Stimulated activated naive B cell treated with anti-CD40 and anti-IgM and Interleukin-4, amounts not matched to agents 10 μg/mL and 1 μg/mL and 100 μg/mL, for 72 hours (primary cell): ENCODE measurements at regions not wholly inside any gene's neighbourhood (a gene's known extent, or its start where the extent isn't known, plus 50 kb on each side); places are given as distances from the start of the nearest gene placed in this dataset.

Experiments
- ATAC-seq, 2 donors: fragments of 150-1000 bp; cut with Tn5 transposase; replicated peaks; 2 replicates each; pipeline ENCODE4 v1.10.0; 2021; ENCODE audit warnings: moderate library complexity in 1 of 2
- DNase-seq: peaks from one replicate; pipeline ENCODE4 v3.0.0; 2021
- H3K27ac Mint-ChIP-seq: one replicate; pipeline ENCODE4 v1.8.0; 2022; ENCODE audit warnings: mild to moderate bottlenecking, mixed read lengths
- H3K27me3 Mint-ChIP-seq, 2 donors: one replicate each; pipeline ENCODE4 v1.8.0; 2022; ENCODE audit warnings: mixed read lengths in 2 of 2
- H3K36me3 Mint-ChIP-seq, 2 donors: one replicate each; pipeline ENCODE4 v1.8.0; 2022; ENCODE audit warnings: mixed read lengths in 2 of 2, mild to moderate bottlenecking in 1 of 2
- H3K4me1 Mint-ChIP-seq, 2 donors: one replicate each; pipeline ENCODE4 v1.8.0; 2022; ENCODE audit warnings: mixed read lengths in 2 of 2, mild to moderate bottlenecking in 1 of 2
- H3K4me3 Mint-ChIP-seq, 2 donors: one replicate each; pipeline ENCODE4 v1.8.0; 2022; ENCODE audit warnings: mild to moderate bottlenecking in 2 of 2, mixed read lengths in 2 of 2, moderate library complexity in 1 of 2
- H3K9me3 Mint-ChIP-seq, 2 donors: one replicate each; pipeline ENCODE4 v1.8.0; 2022; ENCODE audit warnings: mixed read lengths in 2 of 2, mild to moderate bottlenecking in 1 of 2

DNA sequence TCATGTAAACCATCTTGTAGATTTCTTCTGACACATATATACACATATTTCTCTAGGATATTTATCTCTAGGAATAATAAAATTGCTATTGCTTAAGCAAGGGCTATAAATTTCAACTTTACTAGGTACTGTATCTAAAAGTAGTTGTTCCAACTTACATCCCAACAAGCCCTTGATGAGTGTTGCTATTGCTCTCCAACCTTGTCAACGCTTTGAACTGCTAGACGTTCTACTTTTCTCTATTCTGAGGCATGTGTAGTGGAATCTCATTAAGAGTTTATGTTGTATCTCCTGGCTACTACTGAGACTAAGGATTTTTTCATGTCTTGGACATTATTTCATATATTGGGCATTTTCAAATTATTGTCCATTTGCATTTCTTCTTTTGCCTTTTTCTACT, 321.5 kb upstream of the SOX5 start:
- no peak overlapping the region for H3K27ac Mint-ChIP-seq
- H3K36me3 Mint-ChIP-seq: no peaks in the 10 kb centered on the region
- H3K27me3 Mint-ChIP-seq: peaks cover 0 to 5% of the 10 kb centered on the region in 2 donors
- H3K4me3 Mint-ChIP-seq: no peak overlapping the region
- H3K9me3 Mint-ChIP-seq: no peaks in the 10 kb centered on the region
- DNase-seq: no peak
- no peak for ATAC-seq
- no peaks in the 10 kb centered on the region for H3K4me1 Mint-ChIP-seq

DNA sequence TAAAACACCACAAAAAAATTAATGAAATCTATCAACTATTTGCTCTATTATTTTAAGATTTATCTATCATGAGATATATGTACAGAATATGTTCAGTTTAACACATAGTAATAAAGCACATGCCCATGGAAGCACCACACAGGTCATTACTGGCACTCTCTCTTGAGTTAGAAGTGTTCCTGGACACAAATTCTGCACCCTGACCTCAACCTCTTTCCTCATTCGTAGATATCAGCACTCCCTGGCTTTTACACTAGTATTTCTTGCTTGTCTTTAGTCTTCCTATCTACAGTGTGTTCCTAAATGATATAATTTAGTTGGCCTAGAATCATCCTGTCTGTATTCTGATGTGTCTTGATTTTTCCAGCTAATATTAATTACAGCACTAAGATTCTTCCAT, 321.0 kb upstream of the SOX5 start:
- Mint-ChIP-seq H3K4me1 (no peaks in the 10 kb centered on the region), H3K9me3 (no peaks in the 10 kb centered on the region), H3K4me3 (no peak overlapping the region), H3K27me3 (peaks cover 0 to 5% of the 10 kb centered on the region in 2 donors), H3K36me3 (no peaks in the 10 kb centered on the region), H3K27ac (no peak overlapping the region)
- no peak for DNase-seq
- no peak for ATAC-seq

DNA sequence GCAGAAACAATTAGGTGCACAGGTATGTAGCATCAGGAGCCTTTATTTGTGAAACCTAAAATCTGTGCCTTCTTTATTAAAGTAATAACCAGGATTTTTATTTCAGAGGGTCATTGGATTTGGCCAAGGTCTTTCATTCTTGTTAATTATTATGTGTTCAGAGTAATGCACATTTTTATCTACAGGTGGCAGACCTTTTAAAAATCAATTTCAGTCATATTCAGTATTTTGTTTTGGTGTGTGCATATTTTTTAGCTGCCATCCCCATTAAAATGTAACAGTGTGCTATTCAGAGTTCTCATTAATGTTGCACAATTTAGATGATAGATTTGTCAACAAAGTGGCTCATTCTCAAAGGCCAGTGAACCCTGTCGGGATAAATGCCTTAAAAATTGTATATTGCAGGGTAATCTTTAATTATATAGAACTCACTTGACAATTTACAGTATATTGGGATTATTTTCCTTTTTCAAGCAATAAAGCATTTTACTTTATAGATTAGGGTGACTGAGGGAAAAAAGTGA, 319.3 kb upstream of the SOX5 start:
- H3K36me3 Mint-ChIP-seq: no peaks in the 10 kb centered on the region
- H3K27me3 Mint-ChIP-seq: peaks cover 0 to 5% of the 10 kb centered on the region in 2 donors
- no peaks in the 10 kb centered on the region for H3K9me3 Mint-ChIP-seq
- H3K4me1 Mint-ChIP-seq: no peaks in the 10 kb centered on the region
- no peak overlapping the region for H3K4me3 Mint-ChIP-seq
- no peak for ATAC-seq
- no peak for DNase-seq
- H3K27ac Mint-ChIP-seq: no peak overlapping the region

DNA sequence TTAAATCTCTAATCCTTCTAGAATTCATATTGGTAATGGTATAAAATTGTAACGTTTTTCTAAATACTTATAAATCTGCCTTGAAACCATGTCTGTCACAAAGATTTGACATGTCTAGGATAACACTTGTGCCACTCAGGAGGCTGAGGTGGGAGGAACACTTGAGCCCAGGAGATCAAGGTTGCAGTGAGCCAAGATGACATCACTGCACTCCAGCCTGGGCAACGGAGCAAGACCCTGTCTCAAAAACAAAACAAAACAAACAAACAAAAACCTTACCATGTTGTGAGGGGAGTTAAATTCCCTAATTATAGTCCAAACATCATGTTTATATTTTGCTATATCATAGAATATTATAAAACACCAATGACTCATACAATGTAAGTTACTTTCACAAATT, 317.5 kb upstream of the SOX5 start:
- H3K27ac Mint-ChIP-seq: no peak overlapping the region
- ATAC-seq (no peak), DNase-seq (no peak)
- no peaks in the 10 kb centered on the region for H3K27me3 Mint-ChIP-seq
- no peaks in the 10 kb centered on the region for H3K4me1 Mint-ChIP-seq
- peaks cover 0 to 2% of the 10 kb centered on the region in 2 donors for H3K9me3 Mint-ChIP-seq
- H3K36me3 Mint-ChIP-seq: no peaks in the 10 kb centered on the region
- no peak overlapping the region for H3K4me3 Mint-ChIP-seq

DNA sequence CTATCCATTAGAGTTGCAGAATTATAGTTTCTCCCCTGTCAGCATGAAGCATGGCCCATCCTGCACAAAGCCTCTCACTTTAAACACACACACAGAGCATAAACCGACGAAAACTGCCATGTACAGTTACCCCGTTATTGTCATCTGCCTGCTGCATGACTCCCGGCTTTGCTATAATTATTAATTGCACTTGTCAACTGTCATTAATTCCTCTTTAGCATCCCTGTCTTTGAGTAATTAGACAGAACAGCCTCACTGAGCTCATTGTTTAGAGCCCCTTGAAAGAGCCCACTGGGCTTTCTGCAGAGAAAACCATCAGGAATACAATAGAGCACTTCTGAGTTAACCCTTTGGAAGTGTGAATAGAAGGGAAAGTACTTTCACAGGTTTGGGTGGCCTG, 307.2 kb upstream of the SOX5 start:
- Mint-ChIP-seq H3K27me3 (peaks cover 0 to 7% of the 10 kb centered on the region in 2 donors), H3K4me1 (no peaks in the 10 kb centered on the region), H3K27ac (no peak overlapping the region), H3K4me3 (no peak overlapping the region), H3K9me3 (peaks cover 0 to 3% of the 10 kb centered on the region in 2 donors), H3K36me3 (no peaks in the 10 kb centered on the region)
- DNase-seq (no peak), ATAC-seq (no peak)

DNA sequence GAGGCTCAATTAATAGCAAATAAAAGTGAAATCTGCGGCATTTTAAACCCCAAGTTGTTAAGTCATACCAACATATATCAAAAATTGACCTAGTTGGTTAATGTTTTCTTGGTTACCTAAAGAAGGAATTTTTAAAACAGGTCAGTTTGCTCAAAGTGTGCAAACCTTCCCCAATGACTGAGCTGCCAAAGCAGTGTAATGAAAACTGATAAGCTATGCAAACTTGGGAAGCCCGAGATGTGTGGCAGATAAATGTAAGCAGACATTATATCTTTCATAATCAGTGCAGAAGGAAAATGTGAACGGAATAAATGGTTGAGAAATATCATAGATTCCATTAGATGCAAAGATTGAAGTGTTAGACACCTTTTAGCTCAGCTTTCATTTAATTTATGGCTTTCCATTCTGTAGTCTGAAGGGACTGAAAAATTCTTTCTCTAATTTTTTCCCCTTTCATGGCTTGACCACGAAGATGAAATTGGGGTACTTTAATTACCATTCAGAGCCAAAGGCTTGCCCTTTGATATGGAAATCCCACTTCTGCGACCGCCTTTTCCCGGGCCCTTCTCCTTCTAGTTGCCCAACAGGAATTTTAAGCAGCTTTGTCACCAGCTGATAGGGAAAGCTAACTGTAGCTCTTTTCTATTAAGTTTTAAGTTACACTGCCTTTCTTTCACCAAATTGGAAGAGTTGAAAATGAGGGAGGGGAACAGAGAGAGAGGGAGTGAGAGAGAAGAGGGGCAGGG, 306.6 kb upstream of the SOX5 start:
- Mint-ChIP-seq H3K9me3 (peaks cover 0 to 3% of the 10 kb centered on the region in 2 donors), H3K27ac (no peak overlapping the region), H3K36me3 (no peaks in the 10 kb centered on the region), H3K27me3 (peaks cover 0 to 7% of the 10 kb centered on the region in 2 donors), H3K4me3 (no peak overlapping the region), H3K4me1 (no peaks in the 10 kb centered on the region)
- ATAC-seq (no peak), DNase-seq (no peak)

DNA sequence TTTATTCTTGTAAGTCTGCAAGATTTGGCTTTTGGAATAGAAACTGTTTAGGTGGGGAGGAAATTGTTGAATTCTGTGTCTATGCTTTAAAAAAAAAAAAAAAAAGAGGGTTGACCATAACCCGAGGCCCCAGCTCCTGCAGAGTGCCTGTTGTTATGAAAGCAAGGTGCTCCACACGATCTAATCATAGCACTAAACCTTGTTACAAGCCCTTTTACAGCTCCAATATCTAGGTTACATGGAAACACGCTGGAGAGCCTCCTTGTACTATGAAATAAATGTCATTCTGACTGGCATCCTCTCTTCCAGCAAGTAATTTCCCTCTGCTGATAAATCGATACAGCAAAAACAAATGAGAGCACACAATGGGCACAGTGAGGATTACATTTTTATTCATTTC, 303.1 kb upstream of the SOX5 start:
- Mint-ChIP-seq H3K27me3 (no peaks in the 10 kb centered on the region), H3K27ac (no peak overlapping the region), H3K36me3 (no peaks in the 10 kb centered on the region), H3K9me3 (peaks cover 0 to 3% of the 10 kb centered on the region in 2 donors), H3K4me1 (no peaks in the 10 kb centered on the region), H3K4me3 (no peak overlapping the region)
- ATAC-seq (no peak), DNase-seq (no peak)

DNA sequence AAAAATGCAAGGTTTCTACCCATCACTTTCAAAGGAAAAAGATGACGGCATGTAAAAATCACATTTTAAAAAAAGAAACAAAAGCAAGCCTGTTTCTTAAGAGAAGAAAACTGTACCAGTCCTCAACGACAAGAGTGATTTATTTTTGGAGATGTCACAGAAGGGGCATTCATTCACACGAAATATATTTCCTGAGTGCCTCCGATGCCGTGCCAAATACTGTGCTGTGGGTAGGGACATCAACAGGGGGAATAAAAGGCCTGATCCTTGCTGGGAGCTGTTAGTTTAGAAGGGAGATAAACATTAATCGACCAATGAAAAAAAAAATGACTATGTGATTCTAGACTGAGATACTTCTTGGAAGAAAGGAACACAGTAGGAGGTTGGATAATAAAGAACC, 297.5 kb upstream of the SOX5 start:
- Mint-ChIP-seq H3K36me3 (no peaks in the 10 kb centered on the region), H3K9me3 (no peaks in the 10 kb centered on the region), H3K27me3 (no peaks in the 10 kb centered on the region), H3K4me1 (no peaks in the 10 kb centered on the region), H3K27ac (no peak overlapping the region), H3K4me3 (no peak overlapping the region)
- no peak for ATAC-seq
- DNase-seq: no peak

DNA sequence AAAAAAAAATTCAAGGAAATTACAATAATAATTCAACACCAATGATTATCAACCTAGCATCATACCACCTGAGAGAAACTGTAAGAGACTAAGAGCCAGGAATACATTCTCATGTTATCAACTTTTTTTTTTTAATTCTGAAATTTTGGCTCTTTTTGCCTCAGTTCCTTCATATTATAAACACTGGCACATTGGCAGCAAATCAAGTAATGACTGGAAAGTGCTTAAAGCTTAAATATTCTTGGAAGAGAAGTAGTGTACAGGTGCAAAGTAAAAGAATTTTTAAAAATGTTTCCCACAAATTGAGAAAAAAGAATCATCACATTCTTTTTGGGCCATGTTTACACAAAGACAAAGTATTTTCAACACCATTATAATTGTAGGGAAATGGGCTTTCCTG, 296.9 kb upstream of the SOX5 start:
- Mint-ChIP-seq H3K9me3 (no peaks in the 10 kb centered on the region), H3K36me3 (no peaks in the 10 kb centered on the region), H3K27me3 (no peaks in the 10 kb centered on the region), H3K4me3 (no peak overlapping the region), H3K27ac (no peak overlapping the region), H3K4me1 (no peaks in the 10 kb centered on the region)
- DNase-seq (no peak), ATAC-seq (no peak)

DNA sequence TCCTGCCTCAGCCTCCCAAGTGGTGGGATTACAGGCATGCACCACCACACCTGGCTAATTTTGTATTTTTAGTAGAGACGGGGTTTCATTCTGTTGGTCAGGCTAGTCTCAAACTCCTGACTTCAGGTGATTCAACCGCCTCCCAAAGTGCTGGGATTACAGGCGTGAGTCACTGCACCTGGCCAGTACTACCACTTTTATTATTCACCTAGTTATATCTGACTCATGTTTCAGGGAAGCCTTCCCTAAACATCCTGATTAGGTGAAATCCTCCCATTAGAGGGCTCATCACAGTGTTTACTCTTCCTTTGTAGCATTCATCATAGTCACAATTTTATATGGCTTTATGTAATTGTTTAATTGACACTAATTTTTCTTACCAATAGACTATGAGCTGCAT, 295.3 kb upstream of the SOX5 start:
- Mint-ChIP-seq H3K4me1 (peaks cover 0 to 2% of the 10 kb centered on the region in 2 donors), H3K9me3 (no peaks in the 10 kb centered on the region), H3K36me3 (no peaks in the 10 kb centered on the region), H3K4me3 (no peak overlapping the region), H3K27ac (no peak overlapping the region), H3K27me3 (no peaks in the 10 kb centered on the region)
- no peak for ATAC-seq
- no peak for DNase-seq

DNA sequence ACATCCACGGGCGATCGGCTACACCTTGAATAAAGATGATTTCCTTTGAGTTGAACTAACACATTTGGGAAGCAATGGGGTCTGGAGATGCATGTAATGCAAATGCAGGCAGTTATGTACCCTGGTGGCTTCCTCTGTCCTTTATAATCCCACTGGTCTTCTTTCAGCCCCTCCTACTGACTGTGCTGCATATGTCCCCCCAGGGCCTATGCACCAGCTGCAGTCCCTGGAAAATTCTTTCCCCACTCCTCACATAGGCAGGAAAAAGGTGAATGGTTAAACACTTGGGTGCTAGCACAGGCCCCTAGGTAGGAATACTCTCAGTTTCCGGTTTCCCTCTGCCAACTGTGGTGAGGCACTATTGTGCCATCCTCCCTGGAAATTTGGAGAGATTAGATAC, 294.8 kb upstream of the SOX5 start:
- no peak for ATAC-seq
- Mint-ChIP-seq H3K27ac (no peak overlapping the region), H3K9me3 (no peaks in the 10 kb centered on the region), H3K4me3 (no peak overlapping the region), H3K27me3 (no peaks in the 10 kb centered on the region), H3K4me1 (peaks cover 0 to 2% of the 10 kb centered on the region in 2 donors), H3K36me3 (no peaks in the 10 kb centered on the region)
- DNase-seq: no peak

DNA sequence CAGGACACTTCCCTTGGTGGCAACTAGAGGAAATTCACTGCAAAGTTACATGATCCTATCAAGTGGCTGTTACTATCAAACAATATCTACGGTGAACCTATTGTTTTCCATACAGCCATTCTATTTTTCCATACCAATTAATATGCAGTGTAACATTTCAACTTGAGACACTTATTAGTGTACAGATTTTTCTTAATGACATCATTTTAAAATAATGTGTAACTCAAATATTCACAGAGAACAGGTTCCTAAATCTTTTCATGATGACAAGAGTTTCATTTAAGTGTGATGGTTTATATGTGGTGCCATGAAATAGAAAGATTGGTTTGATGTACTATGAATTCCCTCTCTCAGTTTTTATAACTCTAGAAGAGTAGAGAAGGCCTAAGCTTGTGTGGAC, 291.2 kb upstream of the SOX5 start:
- H3K27ac Mint-ChIP-seq: no peak overlapping the region
- DNase-seq: no peak
- no peak for ATAC-seq

DNA sequence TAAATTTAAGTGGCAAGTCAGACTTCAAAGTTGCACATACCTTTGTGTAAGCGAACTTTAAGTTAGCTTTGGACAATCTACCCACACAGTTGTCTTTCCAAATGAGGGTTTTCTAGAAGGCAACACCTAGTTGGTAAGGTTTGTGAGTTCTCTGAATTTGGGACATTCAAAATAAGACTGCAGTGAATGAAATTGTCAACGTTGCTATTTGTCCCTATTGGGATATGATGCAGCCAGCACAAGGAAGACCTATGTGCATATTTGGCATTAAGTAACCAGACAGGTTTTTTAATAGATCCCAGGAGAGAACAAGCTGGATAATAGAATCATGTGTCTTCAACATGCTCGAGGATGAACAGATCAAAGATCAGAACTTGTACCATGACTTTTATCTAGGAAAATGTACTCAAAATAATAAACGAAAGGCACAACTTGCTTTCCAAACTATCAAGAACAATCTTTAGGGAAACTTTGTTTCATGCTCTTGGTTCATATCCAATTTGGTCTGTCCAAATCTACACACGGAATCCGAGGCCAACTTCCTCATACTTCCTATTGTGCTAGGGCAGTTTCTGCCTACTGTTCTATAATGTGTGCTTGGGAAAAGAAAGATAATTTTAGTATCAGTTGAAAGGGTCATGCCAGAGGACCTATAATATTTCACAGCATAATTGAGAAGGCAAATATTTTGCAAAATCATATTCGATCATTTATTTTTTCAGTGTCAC, 284.2 kb upstream of the SOX5 start:
- H3K4me3 Mint-ChIP-seq: no peak overlapping the region
- H3K27ac Mint-ChIP-seq: no peak overlapping the region
- no peaks in the 10 kb centered on the region for H3K27me3 Mint-ChIP-seq
- ATAC-seq (no peak), DNase-seq (no peak)
- no peaks in the 10 kb centered on the region for H3K9me3 Mint-ChIP-seq
- no peaks in the 10 kb centered on the region for H3K36me3 Mint-ChIP-seq
- H3K4me1 Mint-ChIP-seq: no peaks in the 10 kb centered on the region

More for the DNA sequence above, 291.2 kb upstream of the SOX5 start:
- Mint-ChIP-seq H3K4me1 (peaks cover 0 to 2% of the 10 kb centered on the region in 2 donors), H3K9me3 (no peaks in the 10 kb centered on the region), H3K4me3 (no peak overlapping the region), H3K27me3 (no peaks in the 10 kb centered on the region), H3K36me3 (no peaks in the 10 kb centered on the region)

DNA sequence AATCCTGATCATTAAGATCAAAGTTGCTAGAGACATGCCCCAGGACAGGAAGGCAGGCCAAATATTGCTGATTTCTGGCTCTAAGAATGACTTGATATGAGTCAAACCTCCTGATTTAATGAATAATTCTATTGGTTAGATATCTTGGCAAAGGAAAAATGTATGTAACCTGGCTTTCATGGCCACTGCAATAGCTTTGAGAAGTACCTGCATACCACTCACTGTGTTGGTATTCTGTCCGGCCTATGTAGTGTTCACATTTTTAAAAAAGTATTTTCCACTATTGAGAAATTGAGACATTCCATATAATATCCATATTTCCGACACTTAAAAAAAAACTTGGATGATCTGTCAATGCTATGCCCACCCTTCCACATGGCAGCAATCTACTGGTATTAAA, 283.1 kb upstream of the SOX5 start:
- no peaks in the 10 kb centered on the region for H3K9me3 Mint-ChIP-seq
- H3K36me3 Mint-ChIP-seq: no peaks in the 10 kb centered on the region
- H3K27ac Mint-ChIP-seq: no peak overlapping the region
- DNase-seq (no peak), ATAC-seq (no peak)
- H3K4me1 Mint-ChIP-seq: peaks cover 4 to 5% of the 10 kb centered on the region in 2 donors
- no peak overlapping the region for H3K4me3 Mint-ChIP-seq
- H3K27me3 Mint-ChIP-seq: no peaks in the 10 kb centered on the region

DNA sequence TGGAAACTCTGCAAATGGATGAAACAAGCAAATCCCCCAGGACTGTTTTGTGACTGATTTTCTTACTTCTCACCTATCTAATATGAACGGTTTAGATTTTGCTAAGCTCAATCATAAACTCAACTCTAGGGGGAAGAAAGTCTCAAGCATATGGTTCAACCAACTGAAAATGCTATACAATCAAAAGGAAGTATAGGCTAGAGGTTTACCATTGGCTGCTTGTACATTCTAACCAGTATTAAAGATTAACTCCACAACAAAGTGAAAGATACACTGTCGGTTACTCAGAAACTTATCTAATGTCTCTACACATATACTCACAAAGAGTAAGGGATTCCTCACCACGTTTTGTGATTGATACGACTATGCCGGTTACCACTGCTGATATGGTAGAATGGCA, 281.8 kb upstream of the SOX5 start:
- Mint-ChIP-seq H3K27me3 (no peaks in the 10 kb centered on the region), H3K36me3 (no peaks in the 10 kb centered on the region), H3K9me3 (no peaks in the 10 kb centered on the region), H3K27ac (no peak overlapping the region), H3K4me3 (no peak overlapping the region), H3K4me1 (peaks cover 5 to 11% of the 10 kb centered on the region in 2 donors)
- DNase-seq: no peak
- ATAC-seq: no peak
